GDM1 (cell line): ENCODE measurements at regions not wholly inside any gene's neighbourhood (a gene's known extent, or its start where the extent isn't known, plus 50 kb on each side); places are given as distances from the start of the nearest gene placed in this dataset.

Experiments used
- DNase-seq: peaks from one replicate; lab custom pipeline; 2025; lab: John Stamatoyannopoulos, UW

DNA sequence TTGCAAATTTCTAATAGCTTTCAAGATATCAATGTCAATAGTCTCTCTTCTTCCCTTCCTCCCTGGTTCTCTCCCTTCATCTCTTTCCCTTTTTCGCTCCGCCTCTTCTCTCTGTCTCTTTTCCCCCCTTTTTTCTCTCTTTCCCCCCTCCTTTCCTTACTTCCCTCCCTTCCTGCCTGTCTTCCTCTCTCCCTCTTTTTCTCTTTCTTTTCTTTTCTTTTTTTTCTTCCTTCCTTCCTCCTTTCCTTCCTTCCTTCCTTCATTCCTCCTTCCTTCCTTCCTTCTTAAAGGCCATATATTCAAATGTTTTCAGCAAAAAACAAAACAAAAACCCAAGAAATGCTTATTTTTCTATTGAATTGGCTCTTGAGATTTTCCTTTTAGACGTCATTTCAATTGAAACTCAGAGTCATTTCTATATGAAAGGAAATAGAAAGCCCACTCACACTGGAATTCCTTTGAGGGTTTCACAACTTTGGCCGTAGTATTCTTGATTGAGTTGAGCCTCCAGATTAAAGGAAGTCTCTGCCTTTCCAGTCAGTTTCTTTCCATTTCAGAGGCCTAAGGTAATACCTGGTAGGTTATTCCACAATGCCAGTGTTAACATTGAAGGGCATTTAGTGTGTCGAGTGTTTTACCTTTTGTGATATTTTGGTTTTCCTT is 551.5 kb downstream of the LMO4 start:
- DNase-seq, result no peak

DNA sequence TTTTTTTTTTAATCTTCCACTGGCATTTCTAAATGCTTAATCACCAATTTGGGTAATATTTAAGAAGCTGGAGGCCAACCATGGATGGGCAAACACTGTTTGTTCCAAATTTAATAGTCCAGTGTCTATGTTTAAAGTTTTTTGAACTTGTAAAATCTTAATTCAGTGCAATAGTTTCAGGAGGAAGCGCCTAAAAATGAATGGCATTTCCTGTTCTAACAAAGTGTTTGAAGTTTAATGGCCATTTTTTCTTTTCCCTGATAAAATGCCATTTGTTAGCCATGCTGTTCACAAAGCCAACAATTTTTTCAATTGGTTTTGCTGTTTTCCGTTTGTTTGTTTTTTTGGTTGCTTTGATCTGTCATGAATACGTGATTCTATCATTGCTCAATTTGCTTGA is 552.1 kb downstream of the LMO4 start:
- no peak for DNase-seq

DNA sequence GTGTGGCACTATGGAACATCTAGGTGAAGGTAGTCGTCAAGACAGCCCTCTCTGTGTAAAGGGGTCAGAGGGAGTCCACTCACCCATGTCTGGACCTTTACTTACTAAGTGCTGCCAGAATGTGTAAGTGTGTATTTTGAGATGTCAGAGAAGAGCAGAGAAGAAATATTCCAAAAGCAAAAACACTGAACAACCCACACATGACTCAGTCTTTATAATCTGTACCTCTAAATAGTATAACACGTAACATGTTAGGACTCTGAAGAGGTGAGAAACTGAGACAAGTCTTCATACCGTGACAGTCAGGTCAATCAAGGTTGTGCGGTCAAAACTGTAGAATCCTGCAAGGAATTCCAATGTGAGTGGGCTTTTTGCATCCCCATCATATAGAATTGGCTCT is 555.2 kb downstream of the LMO4 start:
- DNase-seq, result no peak

DNA sequence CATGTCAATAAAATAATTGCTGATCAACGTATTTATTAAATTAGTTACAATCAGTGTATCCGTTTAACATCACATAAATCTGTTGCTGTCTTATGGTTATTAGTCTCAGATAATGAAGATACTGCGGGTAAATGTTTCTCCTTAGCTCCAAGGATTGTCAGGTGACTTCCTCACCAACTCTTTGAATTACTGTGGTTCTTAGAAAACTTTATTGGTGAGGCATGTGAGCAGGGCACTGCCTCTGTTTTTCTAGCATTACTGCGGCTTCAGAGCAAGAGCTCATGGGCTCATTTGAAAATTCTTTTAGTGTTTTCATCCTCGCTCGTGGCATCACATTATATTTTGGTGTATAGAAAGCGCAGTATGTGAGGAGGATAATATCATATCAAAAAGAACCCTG is 555.9 kb downstream of the LMO4 start:
- no peak for DNase-seq

DNA sequence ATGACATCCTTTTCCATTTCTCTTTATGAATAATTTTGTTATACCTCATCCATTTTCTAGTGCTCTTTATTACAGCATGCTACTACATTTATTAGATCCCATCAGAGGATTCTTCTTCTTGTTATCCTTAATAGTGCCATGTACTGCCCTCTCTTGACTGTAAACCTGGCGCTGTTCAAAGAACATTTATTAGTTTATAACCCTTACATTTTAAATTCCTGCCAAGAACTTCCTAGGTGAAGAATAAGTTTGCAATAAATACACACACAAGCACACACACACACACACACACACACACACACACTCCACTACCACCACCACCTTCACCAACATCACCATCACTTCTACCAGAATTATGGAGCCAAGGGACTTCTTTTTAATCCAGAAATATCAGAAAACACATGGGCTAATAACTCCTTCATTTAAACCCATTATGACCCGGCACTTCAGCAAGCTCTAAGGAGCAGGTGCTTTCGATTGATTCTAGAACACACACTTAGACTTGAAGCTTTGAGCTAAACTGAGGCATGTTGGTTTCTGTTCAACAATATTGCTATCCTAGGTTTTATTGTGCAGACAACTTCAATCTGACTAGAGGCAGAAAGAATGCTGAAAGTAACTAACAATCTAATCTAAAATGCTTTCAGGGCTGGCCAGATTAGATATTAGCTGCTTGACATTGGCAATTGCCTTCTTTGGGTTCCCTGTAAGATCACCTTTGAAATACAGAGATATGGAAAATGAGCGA is 556.8 kb downstream of the LMO4 start:
- no peak for DNase-seq

DNA sequence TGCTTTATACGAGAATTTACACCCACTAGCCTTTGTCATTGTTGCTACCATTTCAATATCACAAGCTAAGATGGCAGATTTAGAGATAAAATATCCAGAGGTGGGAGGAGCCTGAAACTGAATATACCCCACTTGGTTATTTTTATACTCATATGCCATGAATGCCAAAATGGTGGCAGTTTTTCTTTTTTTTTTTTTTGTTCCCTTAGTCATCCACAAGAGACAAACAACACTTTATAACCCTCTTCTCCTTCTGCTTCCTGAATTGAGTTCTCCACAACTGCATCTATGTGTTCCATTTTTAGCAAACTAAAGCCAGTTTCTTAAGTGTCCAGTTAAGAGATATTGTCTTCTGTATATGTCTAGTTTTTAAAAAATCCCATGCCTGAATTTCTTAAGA is 558.4 kb downstream of the LMO4 start:
- DNase-seq, result no peak

DNA sequence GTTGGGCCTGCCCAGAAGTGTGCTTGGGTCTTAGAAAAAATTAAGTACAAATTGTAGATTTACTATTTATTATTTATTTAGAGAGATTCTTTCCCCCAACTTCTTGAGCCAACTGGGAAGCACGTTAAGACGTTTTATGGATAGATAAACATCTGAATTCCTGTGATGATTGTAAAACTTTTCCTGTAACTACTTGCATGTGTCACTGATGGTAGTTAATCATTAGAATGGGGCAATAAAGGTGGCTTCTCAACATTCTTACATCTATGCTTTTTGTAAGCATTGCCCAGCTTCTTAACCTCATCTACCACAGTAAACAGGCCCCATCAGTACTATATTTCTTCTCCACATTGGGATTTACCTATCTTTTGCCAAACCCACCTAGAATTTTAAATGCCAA is 559.8 kb downstream of the LMO4 start:
- DNase-seq, result no peak

DNA sequence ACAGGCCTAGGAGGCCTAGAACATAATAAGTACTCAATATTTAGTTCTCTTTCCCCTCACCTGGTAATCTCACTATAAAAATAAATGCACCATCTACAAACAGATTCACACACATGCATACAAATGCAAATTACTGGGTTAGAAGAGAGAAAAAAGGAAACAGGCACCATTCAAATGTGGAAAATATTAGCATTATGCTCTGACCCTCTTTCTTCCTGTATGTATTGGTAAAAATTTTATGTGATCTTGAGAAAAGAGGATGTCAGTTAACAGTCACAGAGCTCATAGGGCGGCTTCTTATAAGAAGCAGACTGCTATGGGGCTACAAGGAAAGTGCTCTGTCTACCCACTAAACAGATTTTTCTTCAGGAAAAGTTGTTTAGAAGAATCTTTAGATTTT is 565.4 kb downstream of the LMO4 start:
- DNase-seq, result no peak

DNA sequence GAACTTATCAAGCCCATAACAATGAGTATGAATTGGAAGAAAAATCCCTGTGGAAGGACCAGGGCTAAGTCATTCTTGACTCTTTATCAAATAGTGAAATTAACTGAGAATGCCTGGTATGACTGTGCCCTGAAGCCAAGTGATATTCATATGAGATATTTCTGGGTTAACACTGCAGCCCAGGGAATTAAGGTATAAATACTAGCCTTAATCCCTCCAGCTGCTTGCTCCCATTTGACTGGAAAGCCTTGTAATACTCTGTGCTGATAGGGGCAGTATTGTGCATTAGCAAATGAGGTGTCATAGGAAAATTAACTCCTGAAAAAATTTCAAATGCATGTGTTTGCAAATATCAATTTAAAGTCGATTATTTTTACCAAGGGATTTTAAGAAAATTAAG is 568.8 kb downstream of the LMO4 start:
- DNase-seq, result no peak

DNA sequence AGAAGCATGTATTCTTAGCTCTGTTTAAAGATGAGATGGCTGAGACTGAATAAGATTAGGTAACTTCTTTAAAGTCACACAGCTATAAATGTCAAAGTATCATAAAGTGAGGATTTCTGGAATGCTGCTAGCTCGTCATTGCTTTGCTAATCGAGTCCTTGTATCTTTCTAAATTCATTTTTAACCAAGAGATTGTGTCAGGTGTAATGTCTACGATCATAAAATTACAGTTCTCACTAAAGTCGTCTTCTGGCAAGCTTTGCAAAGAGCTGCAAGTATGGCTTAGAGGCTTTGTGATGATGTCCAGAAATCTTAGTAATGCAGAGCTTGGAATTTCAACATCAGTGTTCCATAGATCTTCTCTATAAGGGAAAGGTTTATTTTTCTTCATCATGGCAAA is 569.8 kb downstream of the LMO4 start:
- DNase-seq, result no peak

DNA sequence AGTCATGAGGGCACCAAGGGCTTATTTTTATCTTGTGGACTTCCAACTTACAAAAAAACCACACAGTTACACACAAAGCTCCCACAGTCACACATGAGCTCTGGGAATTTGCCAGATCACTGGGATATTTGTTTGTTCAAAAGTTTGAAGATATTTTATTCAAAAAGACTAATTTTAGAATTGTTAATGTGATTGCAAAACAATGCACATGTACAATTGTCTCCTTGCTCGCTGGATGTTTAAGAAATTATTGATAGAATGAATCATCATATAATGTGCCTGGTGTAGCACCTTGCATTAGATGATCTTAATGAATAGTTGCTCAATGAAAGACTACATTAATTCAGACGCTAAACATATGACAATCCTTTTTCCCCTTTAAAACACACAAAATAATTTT is 570.3 kb downstream of the LMO4 start:
- no peak for DNase-seq

DNA sequence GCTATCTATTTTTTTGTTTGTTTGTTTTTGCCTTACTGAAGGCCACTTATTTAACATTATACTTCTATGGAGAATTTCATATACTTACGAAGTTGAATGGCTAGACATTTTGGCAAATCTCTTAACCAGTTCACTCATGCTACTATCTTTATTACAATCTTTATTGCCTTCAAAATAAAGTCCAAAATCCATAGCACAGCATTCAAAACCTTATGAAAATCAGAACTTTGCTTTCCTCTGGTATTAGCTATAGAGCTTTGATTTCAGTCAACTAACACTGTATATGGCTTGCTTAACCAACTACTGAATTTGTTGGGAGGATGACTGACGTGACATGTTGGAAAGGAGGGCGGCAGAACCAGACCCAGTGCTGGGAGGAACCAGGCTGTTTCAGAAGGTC is 571.1 kb downstream of the LMO4 start:
- no peak for DNase-seq

DNA sequence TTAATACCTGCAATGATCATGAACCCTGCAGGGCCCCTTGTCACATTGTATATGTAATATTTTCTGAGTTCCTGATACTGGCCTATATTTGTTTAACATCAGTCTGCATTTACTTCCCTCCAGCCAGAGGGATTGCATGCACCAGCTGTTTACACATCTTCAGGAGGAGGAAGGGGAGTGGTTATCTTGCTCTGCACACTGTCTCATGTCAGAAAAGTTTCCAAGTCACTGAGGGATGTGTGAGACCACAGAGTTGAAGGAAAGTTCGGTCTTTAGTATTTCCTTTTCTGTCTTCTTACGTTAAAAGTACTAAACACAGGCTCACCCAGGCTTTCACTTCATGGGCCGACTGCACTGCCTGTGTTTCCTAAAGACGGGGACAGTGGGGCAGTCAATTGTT is 574.1 kb downstream of the LMO4 start:
- peak; percentile 90 for DNase-seq

DNA sequence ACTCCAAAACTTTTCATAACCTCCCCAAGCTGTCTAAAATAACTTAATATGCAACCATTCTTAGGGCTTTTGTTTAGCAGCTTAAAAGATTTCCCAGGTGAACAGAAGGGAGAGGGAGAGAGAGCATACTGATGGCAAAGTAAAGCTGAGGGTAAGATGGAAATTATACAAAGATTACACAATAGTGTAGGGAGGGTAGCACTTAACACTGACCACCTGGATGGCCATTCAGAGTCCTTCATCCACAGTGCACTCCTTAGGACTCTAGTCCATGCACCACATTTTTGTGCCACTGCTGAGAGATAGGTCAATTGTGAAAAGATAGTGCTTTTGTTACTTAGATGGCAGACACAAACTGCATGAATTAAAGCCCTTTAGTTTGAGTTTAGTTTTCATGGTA is 574.6 kb downstream of the LMO4 start:
- no peak for DNase-seq

DNA sequence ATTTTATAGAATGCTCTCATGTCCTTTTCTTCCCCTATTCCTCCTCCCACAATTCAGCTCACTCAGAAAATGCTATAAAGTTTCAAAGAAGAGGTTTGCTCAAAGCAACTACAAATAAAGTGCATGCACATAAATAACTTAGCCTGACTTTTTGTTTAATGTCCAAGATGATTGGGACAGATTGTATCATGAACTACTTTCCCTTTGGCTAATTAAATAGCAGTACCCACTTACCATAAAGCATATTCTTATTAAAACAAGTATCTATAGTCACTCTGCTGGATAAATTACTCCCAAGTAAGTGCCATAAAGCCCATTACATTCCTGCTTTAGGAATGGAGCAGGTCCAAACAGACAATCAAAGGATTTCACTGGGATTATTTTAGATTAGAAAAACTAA is 576.0 kb downstream of the LMO4 start:
- DNase-seq, result no peak

DNA sequence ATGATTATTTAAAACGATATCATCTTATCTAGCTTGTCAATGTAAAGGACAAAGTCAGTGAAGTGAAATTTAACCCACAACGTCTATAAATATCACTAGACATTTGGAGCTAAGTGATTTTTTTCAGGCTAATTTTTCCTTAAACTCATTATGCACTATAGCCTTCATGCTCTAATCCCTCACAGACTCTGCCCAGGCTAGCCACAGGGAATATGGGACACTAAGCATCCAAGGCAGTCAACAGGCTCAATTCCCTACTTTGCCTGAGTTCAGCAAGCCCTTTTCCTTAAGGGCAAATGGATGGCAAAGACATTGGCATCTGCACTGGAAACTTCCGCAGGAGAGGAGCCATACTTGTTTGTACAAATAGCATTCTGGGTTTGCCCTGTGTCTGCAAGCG is 577.0 kb downstream of the LMO4 start:
- no peak for DNase-seq

DNA sequence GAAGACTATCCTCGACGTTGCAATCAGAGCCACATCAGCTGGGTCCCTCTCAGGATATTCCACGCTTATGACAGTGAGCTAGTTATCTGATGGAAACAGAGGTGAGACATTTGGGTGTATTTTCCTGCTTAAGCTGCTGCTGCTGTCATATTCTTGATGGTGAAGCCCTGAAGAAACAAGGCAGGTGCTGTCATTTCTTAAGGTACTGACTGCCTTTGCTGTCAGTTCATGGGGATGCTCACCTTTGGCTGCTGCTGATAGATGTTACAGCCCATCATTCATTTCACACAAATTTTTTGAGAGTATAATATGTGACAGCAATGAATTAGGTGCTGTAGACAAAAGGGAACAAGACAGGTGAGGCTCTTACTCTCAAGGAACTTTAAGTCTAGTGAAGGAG is 577.4 kb downstream of the LMO4 start:
- no peak for DNase-seq

DNA sequence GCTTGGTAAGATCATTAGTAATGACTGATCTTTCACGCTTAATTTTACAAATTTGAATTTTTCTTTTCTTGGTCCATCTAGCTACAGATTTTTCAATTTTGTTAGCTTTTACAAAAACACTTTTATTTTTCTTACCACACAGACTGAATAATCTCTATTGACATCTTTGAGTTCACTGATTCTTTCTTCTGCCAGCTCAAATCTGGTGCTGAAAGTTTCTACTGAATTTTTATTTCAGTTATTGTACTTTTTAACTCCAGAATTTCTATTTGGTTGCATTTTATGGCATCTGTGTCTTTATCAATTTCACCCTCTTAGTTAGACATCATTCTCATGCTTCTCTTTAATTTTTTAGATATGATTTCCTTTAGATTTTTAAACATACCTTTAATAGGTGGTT is 584.7 kb downstream of the LMO4 start:
- DNase-seq, result no peak

DNA sequence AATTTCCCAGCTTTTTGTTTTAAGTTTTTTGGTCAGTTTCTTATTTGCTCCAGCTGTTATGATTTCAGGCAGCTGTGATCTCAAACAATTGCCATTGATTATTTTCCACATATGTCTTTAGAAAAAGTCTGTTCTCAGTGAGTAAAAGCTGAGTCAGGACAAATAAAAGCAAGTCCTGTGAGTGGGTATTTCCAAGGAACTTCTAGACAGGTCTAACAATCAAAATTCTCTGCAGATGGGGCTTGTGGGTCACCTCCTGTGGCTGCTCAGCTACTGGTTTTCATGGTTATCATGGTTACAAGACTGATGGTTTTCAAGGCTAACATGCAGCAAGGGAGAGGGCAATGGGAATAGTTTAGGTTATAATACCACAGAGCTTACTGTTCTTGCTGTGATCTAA is 585.7 kb downstream of the LMO4 start:
- no peak for DNase-seq

DNA sequence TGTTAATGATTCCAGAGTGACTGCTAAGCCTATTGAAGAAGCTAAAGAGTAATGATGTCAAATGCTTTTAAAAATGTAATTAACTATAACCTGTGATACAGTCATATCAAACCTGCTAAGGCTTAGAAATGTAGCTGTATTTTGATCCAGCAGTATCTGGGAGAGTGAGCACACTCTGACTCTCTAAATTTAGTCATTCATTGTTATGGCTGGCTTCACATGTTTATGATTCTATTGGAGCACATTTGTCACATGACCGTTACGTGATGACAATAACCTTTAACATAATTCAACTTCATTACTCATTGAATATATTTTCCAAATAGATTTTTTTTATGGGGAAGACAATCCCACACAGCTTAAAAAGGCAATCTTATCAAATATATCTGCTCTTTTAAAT is 587.1 kb downstream of the LMO4 start:
- no peak for DNase-seq

DNA sequence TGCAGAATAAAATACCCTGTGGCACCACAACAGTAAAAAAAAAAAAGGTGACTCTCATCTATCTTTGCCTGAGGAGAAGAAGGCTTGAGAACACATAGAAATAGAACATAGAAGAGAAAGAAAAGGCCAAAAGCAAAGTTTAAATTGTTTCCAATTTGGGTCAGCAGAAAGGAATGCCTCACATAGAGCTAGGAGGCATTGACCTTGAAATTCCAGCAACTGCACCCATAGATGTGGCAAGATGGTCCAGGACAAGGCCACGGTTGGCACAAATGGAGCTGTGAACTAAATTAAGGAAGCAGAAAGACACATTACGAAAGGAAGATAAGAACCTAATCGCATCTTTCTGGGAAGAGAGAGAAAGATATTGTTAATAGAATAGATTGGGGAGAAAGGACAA is 588.3 kb downstream of the LMO4 start:
- DNase-seq, result no peak

DNA sequence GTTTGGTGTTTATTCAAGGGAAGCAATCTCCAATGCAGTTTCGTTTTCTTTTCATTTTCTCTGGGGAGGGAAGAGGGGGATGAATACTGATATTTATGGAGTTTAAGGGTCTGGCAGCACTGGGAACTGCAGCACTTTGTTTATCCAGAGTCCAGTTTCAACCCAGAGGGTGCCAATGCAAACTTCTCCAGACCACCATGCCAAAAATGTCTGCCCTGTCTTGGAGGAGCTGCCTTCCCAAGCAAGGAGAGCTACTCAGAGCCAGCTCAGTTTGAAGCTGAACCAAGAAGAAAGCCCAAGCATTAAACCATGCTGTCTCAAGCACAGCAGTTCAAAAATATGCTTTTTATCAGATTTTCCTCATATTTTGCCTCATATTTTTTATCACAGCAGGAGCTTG is 589.7 kb downstream of the LMO4 start:
- DNase-seq, result no peak

DNA sequence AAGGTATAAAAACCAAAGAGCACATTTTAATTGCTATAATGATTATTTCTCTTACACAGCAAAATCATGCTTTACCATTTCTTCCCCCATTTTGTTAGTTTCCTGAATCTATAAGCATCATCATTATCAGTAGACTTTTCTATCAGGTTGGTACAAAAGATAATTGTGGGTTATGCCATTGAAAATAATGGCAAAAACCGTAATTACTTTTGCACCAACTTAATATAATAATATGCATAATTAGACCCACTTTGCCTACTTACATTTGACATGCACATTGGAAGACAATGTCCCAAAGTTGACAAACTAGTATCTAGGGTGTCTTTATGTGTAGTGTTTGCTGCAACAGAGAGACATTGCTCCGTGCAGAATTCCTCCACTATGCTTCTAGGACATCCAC is 594.2 kb downstream of the LMO4 start:
- no peak for DNase-seq

DNA sequence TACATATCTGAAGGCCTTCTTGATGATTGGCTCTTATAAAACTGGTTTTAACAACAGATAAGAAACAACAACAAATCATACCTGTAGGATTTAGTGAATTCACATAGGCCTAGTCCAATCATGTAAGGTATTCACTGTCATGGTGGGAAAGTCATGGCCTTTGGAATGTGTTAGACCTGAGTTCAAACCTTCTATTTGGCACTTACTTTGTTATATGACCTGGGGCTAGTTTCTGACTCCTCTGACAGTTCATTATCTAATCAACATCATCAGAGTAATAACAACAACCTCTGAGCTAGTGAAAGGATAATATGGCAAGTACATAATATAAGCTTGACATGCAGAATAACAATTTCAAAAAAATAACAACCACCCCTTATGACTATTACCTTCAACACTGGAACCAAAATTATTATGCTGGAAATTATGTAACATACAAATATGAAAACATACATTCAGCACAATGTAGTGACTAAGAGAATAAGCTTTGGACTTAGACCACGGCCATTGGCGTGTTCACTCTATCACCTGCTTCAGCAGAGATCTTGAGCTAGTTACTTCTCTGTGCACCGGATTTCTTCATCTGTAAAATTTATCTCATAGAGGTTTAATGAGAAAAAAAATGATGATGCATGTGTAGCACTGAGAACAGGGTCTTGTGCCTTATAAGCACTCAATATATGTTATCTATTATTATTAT is 597.6 kb downstream of the LMO4 start:
- no peak for DNase-seq
